OCI-LY7 (cell line): ENCODE measurements at regions not wholly inside any gene's neighbourhood (a gene's known extent, or its start where the extent isn't known, plus 50 kb on each side); places are given as distances from the start of the nearest gene placed in this dataset.

Experiments used
- BruUV-seq: library from RNA; stranded (reverse); fragments of 400-500 nt; replicated peaks from 2 replicates; lab custom pipeline; 2021; lab: Mats Ljungman, UMichigan
- CTCF ChIA-PET: fragments of 300-600 bp; sonication (Branson Sonifier 250); formaldehyde crosslinking; loops from one replicate; lab custom pipeline; 2022; ENCODE audit warnings: antibody characterized with exemption; ENCODE audit not compliant: unreplicated experiment; lab: Charles Lee
- POLR2A ChIA-PET: fragments of 300-600 bp; sonication (Branson Sonifier 250); formaldehyde crosslinking; loops from one replicate; lab custom pipeline; 2022; ENCODE audit warnings: antibody characterized with exemption; lab: Charles Lee
- DNase-seq: peaks from one replicate; pipeline ENCODE4 v3.0.0-alpha.2; 2015; ENCODE audit warnings: low spot score
- H2AFZ ChIP-seq: fragments of 200-600 bp; sonication (generic), shearing (Covaris generic); 2 replicates; pipeline ENCODE4 v1.6.1; 2014; ENCODE audit warnings: mild to moderate bottlenecking, antibody characterized with exemption, low read length, moderate library complexity
- H3K27ac ChIP-seq: fragments of 200-600 bp; sonication (generic); 2 replicates; pipeline ENCODE4 v1.5.1; 2014; ENCODE audit warnings: mixed run types, low read depth, mild to moderate bottlenecking, moderate library complexity, low read length, inconsistent platforms; ENCODE audit not compliant: poor library complexity, severe bottlenecking
- H3K36me3 ChIP-seq: fragments of 200-600 bp; sonication (generic); 2 replicates; pipeline ENCODE4 v1.6.1; 2014; ENCODE audit warnings: mild to moderate bottlenecking, antibody characterized with exemption, low read length, moderate library complexity, mixed read lengths; ENCODE audit not compliant: insufficient read depth
- H3K4me1 ChIP-seq: fragments of 200-600 bp; sonication (generic); 2 replicates; pipeline ENCODE4 v1.5.1; 2014; ENCODE audit warnings: mild to moderate bottlenecking, low read length; ENCODE audit not compliant: insufficient read depth, poor library complexity, severe bottlenecking
- H3K4me2 ChIP-seq: fragments of 200-600 bp; sonication (generic); 2 replicates; pipeline ENCODE4 v1.6.1; 2014; ENCODE audit warnings: mild to moderate bottlenecking, low read length
- H3K4me3 ChIP-seq: fragments of 200-600 bp; sonication (generic); 2 replicates; pipeline ENCODE4 v1.5.1; 2014; ENCODE audit warnings: mild to moderate bottlenecking, low read depth, low read length; ENCODE audit not compliant: poor library complexity, severe bottlenecking
- H3K79me2 ChIP-seq: fragments of 200-600 bp; sonication (generic); 2 replicates; pipeline ENCODE4 v1.6.1; 2016; ENCODE audit warnings: low read depth, mild to moderate bottlenecking, low read length, moderate library complexity, mixed read lengths; ENCODE audit not compliant: insufficient read depth
- H3K9me2 ChIP-seq: fragments of 200-600 bp; sonication (generic); 2 replicates; pipeline ENCODE4 v1.6.1; 2016; ENCODE audit warnings: mild to moderate bottlenecking, low read length, mixed read lengths; ENCODE audit not compliant: insufficient read depth
- H3K9me3 ChIP-seq: fragments of 200-600 bp; sonication (generic); 2 replicates; pipeline ENCODE4 v1.6.1; 2014; ENCODE audit warnings: mild to moderate bottlenecking, mixed run types, low read length, mixed read lengths
- H4K20me1 ChIP-seq: fragments of 200-600 bp; sonication (generic); 2 replicates; pipeline ENCODE4 v1.6.1; 2014; ENCODE audit warnings: mild to moderate bottlenecking, antibody characterized with exemption, low read length, moderate library complexity, mixed read lengths; ENCODE audit not compliant: insufficient read depth
- CTCF ChIP-seq: fragments of 200-600 bp; sonication (generic); conservative IDR thresholded peaks from 2 replicates; pipeline ENCODE4 v1.5.1; 2014; ENCODE audit warnings: mild to moderate bottlenecking, antibody characterized with exemption, low read length, moderate library complexity, mixed read lengths
- EZH2phosphoT487 ChIP-seq: fragments of 200-600 bp; sonication (generic); IDR thresholded peaks from 2 replicates; pipeline ENCODE4 v1.6.1; 2018; ENCODE audit warnings: low read depth, borderline replicate concordance, mild to moderate bottlenecking, mixed run types, antibody characterized with exemption, low read length, moderate library complexity, mixed read lengths
- intact Hi-C: fragments of 100-400 bp; cut with micrococcal nuclease; formaldehyde crosslinking; loops from one replicate; pipeline ENCODE4 v1.10.0; 2022; ENCODE audit not compliant: unreplicated experiment

GRCh38 chr6:92930171-92930570, 489.2 kb downstream of the EPHA7 start:
- Histone ChIP-seq H2AFZ (no peak overlapping the region), H3K9me3 (no peaks in the 10 kb centered on the region), H3K27ac (no peak overlapping the region), H3K4me2 (no peak overlapping the region), H3K79me2 (no peaks in the 10 kb centered on the region), H3K4me3 (no peak overlapping the region), H4K20me1 (no peaks in the 10 kb centered on the region), H3K36me3 (no peaks in the 10 kb centered on the region), H3K9me2 (no peaks in the 10 kb centered on the region), H3K4me1 (no peaks in the 10 kb centered on the region)
- ChIA-PET POLR2A (interaction anchor here (0.9 kb wide), 1 partner anchor 45 kb away, joined by 3 read pairs; no protein-coding TSS in a partner anchor), CTCF (no interaction called here)
- no peak for DNase-seq
- intact Hi-C loops = no loop called here
- TF ChIP-seq EZH2phosphoT487 = no peak
- TF ChIP-seq CTCF = no peak
- no TSS peak for BruUV-seq

- no peak for DNase-seq
- H3K9me2 ChIP-seq = no peaks in the 10 kb centered on the region
- ChIA-PET POLR2A (interaction anchor here (0.6 kb wide), 2 partner anchors 10 to 1169 kb away, joined by 3 to 4 read pairs; no protein-coding TSS in a partner anchor), CTCF (no interaction called here)
- intact Hi-C loops = no loop called here
- H3K79me2 ChIP-seq = no peaks in the 10 kb centered on the region
- H4K20me1 ChIP-seq = no peaks in the 10 kb centered on the region
- H3K4me3 ChIP-seq = no peak overlapping the region
- no peak overlapping the region for H2AFZ ChIP-seq
- H3K27ac ChIP-seq = no peak overlapping the region
- TF ChIP-seq EZH2phosphoT487 (no peak), CTCF (no peak)
- H3K36me3 ChIP-seq = no peaks in the 10 kb centered on the region
- no peak overlapping the region for H3K4me2 ChIP-seq
- no peaks in the 10 kb centered on the region for H3K9me3 ChIP-seq
- BruUV-seq = no TSS peak
- no peaks in the 10 kb centered on the region for H3K4me1 ChIP-seq
Measured at GRCh38 chr6:92922216-92922806, 497.0 kb downstream of the EPHA7 start.

- TF ChIP-seq CTCF (no peak), EZH2phosphoT487 (no peak)
- H2AFZ ChIP-seq = peak overlapping the region; percentile 55
- no peak overlapping the region for H3K4me3 ChIP-seq
- H4K20me1 ChIP-seq = no peaks in the 10 kb centered on the region
- H3K4me2 ChIP-seq = peak overlapping the region; percentile 16; the same call in 1 of the 2 replicates
- DNase-seq = peak; percentile 27
- intact Hi-C loops = no loop called here
- POLR2A ChIA-PET = interaction anchor here (1.8 kb wide), 1 partner anchor 16 kb away, joined by 6 read pairs; no protein-coding TSS in a partner anchor
- no TSS peak for BruUV-seq
- H3K36me3 ChIP-seq = no peaks in the 10 kb centered on the region
- CTCF ChIA-PET = no interaction called here
- H3K9me3 ChIP-seq = no peaks in the 10 kb centered on the region
- peak overlapping the region; percentile 40 for H3K27ac ChIP-seq
- H3K4me1 ChIP-seq = peaks cover 15% of the 10 kb centered on the region
- H3K79me2 ChIP-seq = no peaks in the 10 kb centered on the region
- H3K9me2 ChIP-seq = no peaks in the 10 kb centered on the region; the same call in 1 of the 2 replicates
Measured at GRCh38 chr6:92915466-92915865, 503.9 kb downstream of the EPHA7 start.
